LNCaP clone FGC (cell line): ENCODE measurements at regions not wholly inside any gene's neighbourhood (a gene's known extent, or its start where the extent isn't known, plus 50 kb on each side); places are given as distances from the start of the nearest gene placed in this dataset.

ENCODE experiments used
- DNase-seq: peaks from one replicate; pipeline ENCODE4 v3.0.0-alpha.2; 2011; ENCODE audit warnings: low read depth
- H3K4me3 ChIP-seq: 2 replicates; pipeline ENCODE4 v1.5.1; 2011; ENCODE audit warnings: mild to moderate bottlenecking, low read depth, low read length, control low read depth
- CTCF ChIP-seq: IDR thresholded peaks from 2 replicates; pipeline ENCODE4 v1.5.1; 2012; ENCODE audit warnings: mild to moderate bottlenecking; ENCODE audit not compliant: control insufficient read depth, insufficient read depth; ENCODE audit errors: extremely low read depth

GRCh38 chr1:55726994-55727393 is 511.8 kb upstream of the USP24 start:
- DNase-seq, result no peak
- no peak overlapping the region for H3K4me3 ChIP-seq
- TF ChIP-seq CTCF, result no peak

- no peak for DNase-seq
- no peak for TF ChIP-seq CTCF
- no peak overlapping the region for H3K4me3 ChIP-seq
Observed at GRCh38 chr1:55725378-55725777, 510.2 kb upstream of the USP24 start.

DNA sequence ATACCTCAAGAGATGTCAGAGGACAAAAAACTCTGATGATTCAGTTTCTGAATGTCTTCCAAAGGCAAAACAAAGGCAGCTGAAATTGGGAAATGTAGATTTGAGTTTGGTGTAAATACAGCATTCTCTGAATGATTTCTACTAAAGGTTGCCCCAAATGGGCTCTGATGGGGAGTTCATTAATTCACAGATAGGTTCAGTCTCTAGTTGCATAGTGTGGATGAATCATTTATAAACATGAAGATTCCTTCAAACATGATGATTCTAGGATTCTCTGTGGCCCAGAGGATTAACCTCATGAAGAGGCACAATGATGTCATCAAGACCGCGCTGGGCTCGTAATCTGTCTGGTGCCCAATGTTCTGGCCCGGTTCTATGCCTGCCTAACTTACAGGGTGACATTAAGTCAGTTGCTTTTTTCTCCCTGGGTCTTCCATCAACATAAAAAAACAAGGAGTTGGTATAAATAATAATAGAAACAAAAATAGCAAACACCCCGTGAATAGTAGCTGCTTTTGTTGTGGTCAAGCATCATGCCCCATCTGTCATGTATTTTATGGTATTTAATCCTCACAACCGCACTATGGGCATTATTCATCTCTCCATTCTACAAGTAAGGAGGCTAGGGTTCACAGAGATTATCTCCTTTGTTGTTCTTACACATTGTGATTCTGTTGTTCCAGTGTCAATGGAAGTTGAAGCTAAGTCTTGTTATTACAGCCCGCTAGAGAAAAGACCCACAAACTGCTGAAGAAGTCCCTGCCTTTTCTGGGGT is 509.6 kb upstream of the USP24 start:
- H3K4me3 ChIP-seq, result no peak overlapping the region
- no peak for DNase-seq
- TF ChIP-seq CTCF, result no peak

- DNase-seq, result no peak
- no peak overlapping the region for H3K4me3 ChIP-seq
- no peak for TF ChIP-seq CTCF
Observed at GRCh38 chr1:55723001-55723400, 507.8 kb upstream of the USP24 start.

GRCh38 chr1:55720261-55720660 is 505.1 kb upstream of the USP24 start:
- no peak for DNase-seq
- TF ChIP-seq CTCF, result no peak
- no peak overlapping the region for H3K4me3 ChIP-seq

DNA sequence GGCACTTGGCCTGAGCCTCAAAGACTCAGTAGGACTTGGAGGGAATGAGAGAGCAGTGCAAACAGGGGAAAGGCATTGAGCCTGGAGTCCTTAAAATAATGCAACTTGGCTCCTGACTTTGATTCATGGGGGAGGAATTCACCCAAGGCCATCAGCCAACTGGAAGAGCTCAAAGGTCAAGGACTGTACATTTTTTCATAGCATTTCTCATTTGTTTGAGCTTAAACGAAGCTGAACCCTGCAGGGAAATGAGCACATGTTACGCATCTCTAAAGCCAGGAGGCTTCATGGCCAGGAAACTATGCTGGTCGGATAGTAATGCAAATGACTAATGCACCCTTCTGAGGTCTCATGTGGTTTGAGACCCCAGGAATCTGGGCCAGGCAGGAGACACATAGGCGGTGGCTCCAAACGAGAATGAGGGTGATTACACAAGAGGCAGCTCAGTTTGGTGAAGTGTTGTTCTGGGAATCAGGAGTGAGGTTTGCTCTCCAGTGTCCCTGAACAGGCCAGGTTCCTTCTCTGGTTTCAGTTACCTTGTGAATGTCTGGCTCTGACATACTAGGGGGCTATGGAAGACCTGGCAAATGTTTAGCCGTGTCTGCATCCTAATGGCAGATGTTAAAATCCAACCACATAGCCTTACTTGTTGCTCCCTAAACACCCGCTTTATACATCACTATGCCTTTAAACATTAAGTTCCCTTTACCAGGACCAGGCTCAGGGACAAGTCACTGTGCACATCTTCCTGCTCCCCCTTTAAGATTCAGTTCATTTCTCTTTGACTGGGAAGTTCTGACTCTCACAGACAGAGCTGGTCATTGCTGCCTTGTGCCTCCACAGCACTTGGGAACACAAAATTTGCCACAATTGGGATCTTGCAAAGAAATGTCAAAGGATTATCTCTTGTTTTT is 503.9 kb upstream of the USP24 start:
- H3K4me3 ChIP-seq, result no peak overlapping the region
- no peak for TF ChIP-seq CTCF
- no peak for DNase-seq
